CD4-positive, alpha-beta T cell treated with Interleukin-21 for 1 hour (primary cell): ENCODE measurements at regions not wholly inside any gene's neighbourhood (a gene's known extent, or its start where the extent isn't known, plus 50 kb on each side); places are given as distances from the start of the nearest gene placed in this dataset.
"Not testable (repeated sequence)": the region's sequence is repeated elsewhere in the genome, so short reads cannot be mapped to it uniquely, and the experiment has no call there.

Experiments used
- DNase-seq: peaks from one replicate; pipeline ENCODE4 v3.0.0-alpha.2; 2020

DNA sequence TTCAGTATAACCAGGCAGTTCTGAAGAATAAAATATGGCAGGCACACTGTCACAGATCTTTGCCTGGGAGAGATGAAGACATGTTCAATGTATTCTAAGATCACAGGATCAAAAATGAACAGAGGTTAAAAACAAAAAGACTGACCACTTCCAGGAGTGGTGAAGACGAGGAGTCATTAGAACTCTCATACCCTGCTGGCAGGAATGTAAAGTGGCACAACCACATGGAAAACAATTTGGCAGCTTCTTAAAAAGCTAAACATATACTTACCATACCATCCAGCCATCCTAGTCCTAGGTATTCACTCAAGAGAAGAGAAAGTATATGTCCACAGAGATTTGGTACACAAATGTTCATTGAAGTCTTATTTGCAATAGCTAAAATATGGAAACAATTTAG lies 406.3 kb downstream of the NPIPA8 start:
- no peak for DNase-seq

DNA sequence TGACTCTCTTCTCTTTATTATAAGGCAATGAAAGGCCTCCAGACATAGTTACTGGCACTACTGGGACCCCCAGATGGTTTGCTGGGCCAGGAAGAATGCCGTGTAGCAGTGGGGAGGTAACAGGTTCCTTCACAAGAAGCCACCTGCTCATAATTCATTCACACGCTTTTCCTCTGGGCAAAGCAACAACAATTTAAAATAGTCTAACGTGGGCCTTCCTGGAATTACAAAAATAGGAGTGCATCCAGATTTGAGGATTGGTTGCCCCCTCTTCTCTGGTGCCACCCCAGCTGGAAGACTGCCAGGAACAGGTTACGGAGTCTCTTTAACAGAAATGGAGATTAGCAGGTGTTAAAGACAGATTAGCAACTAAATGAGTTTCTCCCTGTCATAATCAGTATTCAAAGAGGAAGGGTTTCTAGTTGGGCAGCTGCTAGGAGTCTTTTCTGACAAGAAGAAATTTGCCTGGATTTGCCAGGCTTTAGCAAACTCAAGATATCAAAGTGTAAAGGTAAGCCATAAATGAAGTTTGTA lies 409.6 kb downstream of the NPIPA8 start:
- no peak for DNase-seq

DNA sequence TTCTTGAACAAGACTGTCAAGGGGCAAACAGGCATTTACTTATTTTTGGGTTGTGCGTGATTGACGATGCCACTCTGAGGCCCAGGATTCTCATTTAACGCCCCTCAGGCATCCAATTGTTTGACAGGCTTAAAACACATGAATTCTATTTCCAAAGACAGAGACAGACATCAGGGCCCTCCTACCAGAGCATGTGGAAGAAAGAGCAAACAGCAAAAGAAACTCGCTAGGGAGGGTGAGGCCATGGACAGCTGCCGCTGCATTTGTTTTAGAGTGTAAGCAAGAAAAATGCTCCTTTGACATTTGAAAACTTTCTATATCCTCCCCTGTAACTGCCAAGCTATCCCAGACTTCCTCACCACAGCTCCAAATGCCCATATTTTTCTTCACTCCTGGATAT lies 410.1 kb downstream of the NPIPA8 start:
- no peak for DNase-seq

DNA sequence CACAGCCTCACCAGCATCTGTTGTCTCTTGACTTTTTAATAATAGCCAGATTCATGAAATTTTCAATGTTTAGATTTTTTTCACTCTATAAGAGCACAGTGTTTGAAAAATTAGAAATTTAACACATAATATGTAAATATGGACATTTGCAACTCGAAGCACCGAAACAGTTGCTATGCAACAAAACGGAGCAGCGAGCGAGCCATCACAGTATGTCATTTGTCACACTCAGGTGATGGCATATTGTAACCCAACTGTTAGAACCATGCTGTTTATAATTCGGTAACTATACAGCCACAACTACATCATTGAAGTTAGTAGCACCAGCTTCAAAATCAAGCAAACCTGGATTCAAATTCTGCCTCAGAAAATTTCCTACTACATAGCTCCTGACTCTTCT lies 410.8 kb downstream of the NPIPA8 start:
- DNase-seq = no peak

DNA sequence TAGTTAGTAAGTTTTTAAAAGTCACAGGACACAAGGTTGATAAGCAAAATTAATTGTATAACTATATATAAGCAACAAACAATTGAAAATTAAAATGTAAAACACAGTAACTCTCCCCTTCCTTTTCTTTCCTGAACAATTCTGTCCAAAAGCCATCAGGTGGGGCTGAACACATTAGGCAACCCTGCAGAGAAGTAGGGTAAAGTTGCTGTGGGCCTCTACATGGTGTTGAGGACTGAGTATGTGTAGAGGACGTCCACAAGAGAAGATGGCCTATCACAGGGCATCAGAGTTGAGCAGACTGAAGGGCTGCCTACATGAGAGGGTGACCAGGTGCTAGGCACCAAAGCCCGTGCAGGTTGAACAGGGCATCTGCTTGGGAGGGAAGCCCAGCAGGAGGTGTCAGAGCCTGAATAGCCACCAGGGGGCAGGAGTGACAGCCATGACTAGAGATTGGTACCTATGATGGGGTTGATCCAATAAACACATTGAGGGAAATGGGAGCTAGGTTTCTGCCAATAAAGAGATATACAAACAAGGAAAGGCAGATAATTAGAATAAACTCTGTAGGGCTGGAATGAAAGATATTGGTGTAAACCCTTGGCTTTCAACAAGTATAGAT lies 415.1 kb downstream of the NPIPA8 start:
- peak; percentile 54 for DNase-seq

DNA sequence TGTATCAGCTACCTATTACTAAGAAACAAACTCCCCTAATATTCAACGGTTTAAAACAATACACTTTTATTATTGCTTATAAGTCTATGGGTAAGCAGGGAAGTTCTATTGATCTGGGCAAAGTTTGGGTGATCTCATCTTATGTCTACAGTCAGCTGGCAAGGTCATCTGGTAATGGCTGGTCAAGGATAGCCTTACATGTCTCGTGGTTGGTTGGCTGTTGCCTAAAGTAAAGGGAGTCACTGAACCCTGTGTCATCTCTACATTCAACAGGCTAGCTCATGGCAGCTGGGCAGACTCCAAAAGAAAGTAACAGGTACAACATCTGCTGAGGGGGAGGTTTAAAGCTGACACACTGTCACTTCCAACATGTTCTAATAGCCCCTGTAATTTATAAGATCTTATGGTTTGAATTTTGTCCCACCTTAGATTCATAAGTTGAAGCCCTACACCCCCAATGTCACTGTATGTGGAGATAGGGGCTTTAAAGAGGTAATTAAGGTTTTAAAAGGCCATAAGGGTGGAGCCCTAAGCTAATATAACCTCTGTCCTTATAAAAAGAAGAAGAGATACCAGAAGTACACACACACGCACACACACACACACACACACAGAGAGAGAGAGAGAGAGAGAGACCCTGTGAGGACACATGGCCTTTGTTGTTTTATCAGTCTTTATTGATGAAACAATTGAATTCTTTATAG lies 419.1 kb downstream of the NPIPA8 start:
- no peak for DNase-seq

DNA sequence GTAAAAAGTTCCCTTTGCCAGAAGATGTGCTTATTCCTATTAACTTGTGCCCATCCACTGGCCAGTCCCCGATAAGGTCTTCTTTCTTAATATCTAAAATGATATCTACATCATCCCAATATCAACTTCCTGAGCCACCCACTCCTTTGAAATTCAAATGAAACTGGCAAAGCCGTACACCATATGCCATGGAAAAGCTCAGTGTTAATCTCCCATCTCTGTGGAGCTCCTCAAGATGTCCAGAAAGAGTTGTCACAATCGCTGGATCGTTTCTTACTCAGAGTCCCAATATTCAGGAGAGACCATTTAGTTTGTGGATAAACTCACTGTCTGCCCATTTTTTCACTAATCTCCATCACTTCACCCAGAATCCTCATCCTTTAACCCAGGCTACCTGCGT lies 420.7 kb downstream of the NPIPA8 start:
- DNase-seq = no peak

DNA sequence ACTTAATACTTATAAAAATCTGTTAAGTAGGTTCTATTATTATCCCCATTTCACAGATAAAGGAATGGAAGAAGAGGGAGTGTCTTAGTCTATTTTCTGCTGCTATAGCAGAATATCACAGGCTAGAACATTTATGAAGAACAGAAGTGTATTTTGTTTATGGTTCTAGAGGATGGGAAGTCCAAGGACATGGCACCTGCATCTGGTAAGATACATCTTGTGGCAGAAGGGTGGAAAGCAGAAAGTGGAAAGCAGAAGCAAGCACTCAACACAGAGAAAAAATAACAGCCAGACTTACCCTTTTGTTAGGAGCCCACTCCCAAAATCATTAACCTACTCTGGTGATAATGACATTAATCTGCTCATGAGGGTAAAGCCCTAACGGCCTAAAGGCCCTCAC lies 422.4 kb downstream of the NPIPA8 start:
- DNase-seq = no peak

DNA sequence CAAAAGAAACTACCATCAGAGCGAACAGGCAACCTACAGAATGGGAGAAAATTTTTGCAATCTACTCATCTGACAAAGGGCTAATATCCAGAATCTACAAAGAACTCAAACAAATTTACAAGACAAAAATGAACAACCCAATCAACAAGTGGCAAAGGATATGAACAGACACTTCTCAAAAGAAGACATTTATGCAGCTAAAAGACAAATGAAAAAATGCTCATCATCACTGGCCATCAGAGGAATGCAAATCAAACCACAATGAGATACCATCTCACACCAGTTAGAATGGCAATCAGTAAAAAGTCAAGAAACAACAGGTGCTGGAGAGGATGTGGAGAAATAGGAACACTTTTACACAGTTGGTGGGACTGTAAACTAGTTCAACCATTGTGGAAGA lies 425.0 kb downstream of the NPIPA8 start:
- not testable (repeated sequence) for DNase-seq

DNA sequence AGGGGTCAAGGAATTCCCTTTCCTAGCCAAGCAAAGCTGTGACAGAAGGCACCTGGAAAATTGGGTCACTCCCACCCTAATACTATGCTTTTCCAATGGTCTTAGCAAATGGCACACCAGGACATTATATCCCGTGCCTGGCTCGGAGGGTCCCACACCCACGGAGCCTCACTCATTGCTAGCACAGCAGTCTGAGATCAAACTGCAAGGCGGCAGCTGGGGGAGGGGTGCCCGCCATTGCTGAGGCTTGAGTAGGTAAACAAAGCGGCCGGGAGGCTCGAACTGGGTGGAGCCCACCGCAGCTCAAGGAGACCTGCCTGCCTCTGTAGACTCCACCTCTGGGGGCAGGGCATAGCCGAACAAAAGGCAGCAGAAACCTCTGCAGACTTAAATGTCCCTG lies 429.9 kb downstream of the NPIPA8 start:
- DNase-seq = not testable (repeated sequence)

DNA sequence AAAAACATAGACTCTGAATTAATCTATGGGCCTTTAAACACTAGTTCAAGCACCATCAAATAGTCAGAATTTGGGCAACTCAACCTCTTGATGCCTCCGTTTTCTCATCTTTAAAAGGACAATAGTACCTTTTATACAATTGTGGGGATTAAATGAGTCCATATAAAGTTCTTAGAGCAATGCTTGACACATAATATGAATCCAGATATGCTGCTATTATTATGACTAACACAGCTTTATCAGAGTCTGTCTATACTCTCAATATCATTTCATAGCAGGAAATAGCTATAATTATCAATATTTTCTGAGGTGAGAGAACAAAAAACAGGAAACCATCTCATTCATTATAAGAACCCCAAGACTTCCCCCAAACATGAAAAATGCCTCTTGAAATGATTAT lies 430.5 kb upstream of the XYLT1 start:
- DNase-seq = no peak

DNA sequence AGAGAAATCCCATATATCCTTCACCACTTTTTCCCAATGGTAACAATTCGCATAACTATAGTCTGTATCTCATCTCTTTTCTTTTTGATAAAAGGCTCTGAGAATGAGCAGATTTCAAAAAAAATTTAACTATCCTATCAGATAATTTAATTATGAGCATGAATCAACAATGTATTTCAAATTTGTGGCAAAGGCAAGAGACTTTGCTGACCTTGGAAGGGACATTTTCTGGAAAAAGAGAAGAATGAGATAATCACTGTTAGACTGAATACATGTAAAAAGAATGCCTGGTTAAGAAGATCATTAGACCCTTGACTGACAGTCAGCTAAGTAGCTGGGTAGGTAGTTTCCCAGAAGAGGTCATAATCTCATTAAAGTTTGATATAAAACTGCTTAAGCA lies 428.4 kb upstream of the XYLT1 start:
- no peak for DNase-seq

DNA sequence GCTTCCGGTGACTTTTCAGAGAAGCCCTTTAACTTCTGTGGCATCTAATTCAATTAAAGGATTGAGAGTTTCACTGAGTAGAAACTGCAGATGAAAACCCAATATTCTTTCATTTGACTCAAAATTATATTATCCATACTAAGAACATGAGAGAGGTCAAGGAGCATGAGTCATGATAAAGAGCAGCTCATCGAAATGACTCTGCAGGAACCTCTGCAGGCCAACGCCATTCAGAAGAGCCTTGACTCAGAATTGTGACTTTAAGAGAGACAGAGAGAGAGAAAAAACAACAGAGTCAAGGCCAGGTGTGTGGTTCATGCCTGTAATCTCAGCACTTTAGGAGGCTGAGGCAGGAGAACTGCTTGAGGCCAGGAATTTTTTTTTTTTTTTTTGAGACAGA lies 417.2 kb upstream of the XYLT1 start:
- DNase-seq = no peak

DNA sequence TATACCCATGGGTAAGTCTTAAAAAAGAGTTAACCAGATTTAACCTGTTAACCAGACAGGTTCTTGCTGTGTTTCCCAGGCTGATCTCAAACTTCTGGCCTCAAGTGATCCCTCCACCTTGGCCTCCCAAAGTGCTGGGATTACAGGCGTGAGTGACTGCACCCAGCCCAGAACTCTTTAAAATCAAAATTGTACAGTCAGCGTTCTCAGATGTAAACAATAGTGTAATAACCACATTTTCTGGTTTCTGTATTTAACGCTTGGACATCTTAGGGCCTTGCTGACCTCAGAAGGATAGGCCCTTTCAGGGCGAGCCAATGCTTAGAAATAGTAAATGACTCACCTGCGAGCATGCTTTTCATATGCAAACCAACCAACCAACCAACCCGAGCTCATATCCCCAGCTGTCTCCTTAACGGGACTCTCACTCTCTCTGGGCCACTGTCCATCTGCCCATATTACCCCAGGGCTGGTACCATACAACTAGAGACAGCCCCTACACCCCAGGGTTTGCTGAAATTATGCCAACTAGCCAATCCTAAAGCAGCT lies 415.0 kb upstream of the XYLT1 start:
- no peak for DNase-seq

DNA sequence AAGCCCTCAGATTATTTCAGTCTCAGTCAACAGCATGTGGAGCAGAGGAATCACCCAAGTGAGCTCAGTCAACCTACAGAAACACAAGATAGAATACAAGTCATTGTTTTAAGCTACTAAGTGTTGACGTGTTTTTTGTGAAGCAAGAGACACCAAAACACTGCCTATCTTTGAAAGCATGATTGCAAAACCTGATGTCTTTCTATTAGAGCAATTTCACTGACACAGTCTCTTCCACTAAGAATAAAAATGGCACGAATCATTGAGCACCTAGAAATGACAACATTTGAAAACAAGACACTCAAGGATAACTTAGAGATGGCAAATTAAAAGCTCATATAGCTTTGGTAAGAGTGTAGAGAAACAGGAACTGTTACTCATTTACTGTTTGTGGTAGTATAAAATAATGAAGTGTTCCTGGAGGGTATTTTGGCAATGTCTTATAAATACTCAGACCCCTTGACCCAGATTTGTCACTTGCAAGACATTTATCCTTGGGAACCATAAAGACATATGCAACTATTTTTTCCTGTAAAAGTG lies 407.1 kb upstream of the XYLT1 start:
- no peak for DNase-seq

DNA sequence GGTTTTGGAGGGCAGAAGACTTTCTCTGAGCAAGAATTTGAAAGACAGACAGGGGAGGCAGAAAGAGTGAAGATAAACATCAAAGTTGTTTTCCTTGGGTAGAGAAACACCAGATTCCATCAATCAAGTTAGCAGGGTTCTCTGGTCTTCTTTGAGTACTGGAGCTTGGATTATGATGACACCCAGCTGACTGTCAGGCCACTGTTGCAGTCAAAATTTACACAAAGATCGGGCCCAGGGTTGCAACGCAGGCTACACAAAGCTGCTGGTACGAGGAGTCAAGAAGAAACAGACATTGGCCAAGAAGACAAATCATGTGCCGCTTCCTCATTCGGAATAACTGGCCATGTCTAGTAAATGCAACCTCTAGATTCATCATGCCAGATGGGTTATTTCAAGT lies 396.2 kb upstream of the XYLT1 start:
- DNase-seq = no peak

DNA sequence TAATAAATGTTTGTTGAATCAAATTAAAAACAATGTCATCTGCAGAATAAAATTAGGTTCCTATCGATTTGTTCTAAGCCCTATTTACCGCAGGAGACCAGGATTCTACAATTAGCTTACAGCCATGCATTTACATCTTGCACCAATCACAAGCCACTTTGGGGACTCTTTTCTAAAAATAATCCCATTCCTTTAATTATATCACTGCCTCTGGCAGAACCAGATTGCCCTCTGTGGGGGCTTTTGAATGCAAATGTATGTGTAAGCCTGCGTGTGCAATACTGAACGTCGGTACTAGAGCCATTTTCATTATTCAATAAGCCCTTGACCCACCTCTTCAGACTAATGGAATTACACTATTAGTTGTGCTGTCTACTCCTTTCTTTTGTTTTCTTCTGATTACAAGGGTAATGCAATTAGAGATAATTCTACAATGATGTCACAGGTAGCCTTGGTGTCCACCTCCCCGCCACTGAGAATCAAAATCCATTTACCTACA lies 391.3 kb upstream of the XYLT1 start:
- DNase-seq = no peak

DNA sequence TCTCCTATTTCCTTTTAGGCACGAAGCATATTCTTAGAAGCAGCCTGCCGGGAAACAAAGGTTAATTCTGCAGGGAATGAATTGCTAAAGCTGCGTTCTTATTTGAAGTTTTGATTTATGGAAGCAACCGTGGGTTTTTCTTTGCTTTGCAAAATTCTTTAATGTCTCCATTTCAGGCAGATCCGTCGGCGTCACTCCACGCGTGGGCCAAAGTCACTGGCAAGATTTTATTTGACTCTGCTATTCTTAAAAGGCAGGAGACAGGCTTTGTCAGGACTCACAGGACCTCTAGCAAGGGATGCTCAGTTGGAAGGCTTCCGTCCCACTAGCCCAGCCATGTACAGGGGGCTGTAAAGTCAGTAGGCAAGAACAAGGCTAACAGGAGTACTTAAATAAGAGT lies 387.3 kb upstream of the XYLT1 start:
- no peak for DNase-seq

DNA sequence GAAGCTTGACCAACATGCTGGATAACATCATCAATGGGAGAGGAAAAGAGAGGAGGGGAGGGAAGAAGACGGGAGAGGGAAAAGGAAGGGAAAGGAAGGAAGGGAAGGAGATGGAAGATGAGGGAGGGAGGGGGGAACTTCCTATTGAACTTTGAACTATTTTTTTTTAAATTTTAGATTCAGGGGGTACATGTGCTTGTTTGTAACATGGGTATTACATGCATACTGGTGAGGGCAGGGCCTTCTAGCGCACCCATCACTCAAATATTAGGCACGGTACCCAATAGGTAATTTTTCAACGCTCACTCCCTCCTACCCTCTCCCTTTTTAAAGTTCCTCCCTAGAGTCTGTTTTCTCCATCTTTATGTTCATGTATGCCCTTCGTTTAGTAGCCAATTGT lies 383.2 kb upstream of the XYLT1 start:
- DNase-seq = no peak

DNA sequence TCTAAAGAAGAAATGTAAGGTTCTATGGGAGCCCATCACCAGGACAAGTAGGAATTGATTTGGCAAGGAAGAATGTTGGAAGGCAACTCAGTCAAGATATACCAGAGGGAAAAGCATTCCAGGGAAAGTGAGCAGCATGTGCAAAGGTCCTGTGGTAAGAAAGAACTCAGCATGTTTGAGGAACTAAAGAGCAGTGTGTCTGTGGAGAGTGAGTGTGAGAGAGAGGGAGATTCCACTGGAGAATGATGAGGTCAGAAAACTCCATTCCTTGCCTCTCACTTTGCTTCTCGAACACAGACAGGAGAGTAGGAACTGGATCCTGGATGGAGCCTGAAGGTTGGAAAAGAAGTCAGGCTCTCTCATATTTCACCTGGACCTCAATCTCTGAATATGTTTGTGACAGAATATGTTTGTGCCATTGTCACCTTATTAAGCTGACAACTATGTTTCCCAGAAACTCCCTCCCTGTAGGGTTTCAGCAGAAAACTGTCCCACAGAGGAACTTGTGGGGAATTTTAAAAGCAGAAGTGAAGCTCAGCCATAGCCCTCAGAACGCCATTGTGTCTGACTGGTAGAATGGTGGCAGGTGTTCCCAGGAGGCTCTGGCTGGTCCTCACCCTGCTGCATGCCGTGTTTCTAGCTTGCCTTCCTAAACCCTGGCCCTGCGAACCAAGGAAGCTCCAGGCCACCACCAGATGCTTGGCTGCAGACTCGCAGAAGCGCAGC lies 382.4 kb upstream of the XYLT1 start:
- DNase-seq = no peak

DNA sequence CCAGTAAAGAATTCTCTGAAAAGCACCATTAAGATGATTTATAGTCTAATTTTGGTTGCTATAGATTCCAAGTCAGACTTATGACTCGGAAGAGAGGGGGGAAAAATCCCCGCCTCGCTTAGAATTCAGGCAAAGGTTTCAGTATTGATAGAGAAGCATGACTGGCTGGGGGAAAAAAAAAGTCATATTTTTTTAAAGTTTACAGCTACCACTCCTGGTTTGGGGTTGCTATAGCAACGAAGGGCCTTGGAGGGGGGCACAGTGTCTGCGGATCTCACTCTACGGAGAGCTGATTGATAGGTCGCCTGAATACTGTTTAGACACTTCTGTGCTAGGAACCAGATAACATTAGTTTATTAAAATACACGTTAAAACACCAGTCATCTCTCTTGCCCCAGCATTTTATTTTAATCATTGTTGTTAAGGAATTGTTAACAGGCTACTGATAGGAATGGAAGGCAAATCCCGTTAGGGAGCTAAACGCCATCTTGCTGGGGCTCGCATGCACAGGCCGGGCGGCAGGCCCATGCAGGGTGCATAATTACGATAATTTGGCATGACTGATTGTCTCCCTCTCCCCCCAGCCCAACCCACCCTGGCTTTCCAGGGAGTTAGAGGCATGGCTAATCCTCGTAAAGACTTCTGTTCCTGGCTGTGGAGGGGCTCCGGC lies 380.0 kb upstream of the XYLT1 start:
- DNase-seq = no peak

DNA sequence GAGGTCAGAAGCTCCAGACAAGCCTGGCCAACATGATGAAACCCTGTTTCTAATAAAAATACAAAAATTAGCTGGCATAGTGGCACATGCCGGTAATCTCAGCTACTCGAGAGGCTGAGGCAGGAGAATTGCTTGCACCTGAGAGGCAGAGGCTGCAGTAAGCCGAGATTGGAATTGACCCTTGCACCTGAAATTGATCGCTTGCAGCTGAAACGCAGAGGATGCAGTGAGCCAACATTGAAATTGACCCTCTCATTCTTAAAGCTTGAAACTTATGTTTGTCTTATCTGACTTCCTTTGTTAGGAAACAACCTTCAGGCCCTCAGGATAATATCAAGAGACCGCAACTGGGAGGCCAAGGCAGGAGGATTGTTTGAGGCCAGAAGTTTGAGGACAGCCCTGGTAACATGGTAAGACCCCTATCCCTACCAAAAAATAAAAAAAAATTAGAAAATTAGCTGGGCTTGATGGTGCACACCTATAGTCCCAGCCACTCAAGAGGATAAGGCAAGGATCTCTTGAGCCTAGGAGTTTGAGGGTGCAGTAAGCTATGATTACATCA lies 376.6 kb upstream of the XYLT1 start:
- no peak for DNase-seq
